GM23248 (cell line): ENCODE measurements at regions not wholly inside any gene's neighbourhood (a gene's known extent, or its start where the extent isn't known, plus 50 kb on each side); places are given as distances from the start of the nearest gene placed in this dataset.

ENCODE experiments used
- EZH2 ChIP-seq: fragments of 200-600 bp; sonication (generic); IDR thresholded peaks from 2 replicates; pipeline ENCODE4 v1.6.1; 2018; ENCODE audit warnings: antibody characterized with exemption, mild to moderate bottlenecking; ENCODE audit not compliant: insufficient read depth, poor library complexity, severe bottlenecking
- EZH2phosphoT487 ChIP-seq: fragments of 200-600 bp; sonication (generic); IDR thresholded peaks from 2 replicates; pipeline ENCODE4 v1.6.1; 2018; ENCODE audit warnings: antibody characterized with exemption, moderate library complexity, mild to moderate bottlenecking, low read depth; ENCODE audit not compliant: insufficient read depth

GRCh38 chr19:30245401-30246039, 126.7 kb upstream of the ZNF536 start:
- TF ChIP-seq EZH2phosphoT487 (no peak), EZH2 (no peak)
